Lower lobe of right lung (tissue), 2 donors: ENCODE measurements at regions not wholly inside any gene's neighbourhood (a gene's known extent, or its start where the extent isn't known, plus 50 kb on each side); places are given as distances from the start of the nearest gene placed in this dataset.

Experiments used
- ATAC-seq, 2 donors: fragments of 200-7000 bp; cut with Tn5 transposase; one replicate each; pipeline ENCODE4 v1.9.1; 2020 to 2022; ENCODE audit warnings: mild to moderate bottlenecking in 2 of 2, moderate library complexity in 2 of 2
- DNase-seq: peaks from one replicate; pipeline ENCODE4 v3.0.0-alpha.2; 2020
- H3K27ac ChIP-seq: fragments of 200-600 bp; one replicate; pipeline ENCODE4 v1.8.0; 2022
- H3K27me3 ChIP-seq: fragments of 200-600 bp; one replicate; pipeline ENCODE4 v1.8.0; 2022; ENCODE audit warnings: low read depth
- H3K36me3 ChIP-seq: fragments of 200-600 bp; one replicate; pipeline ENCODE4 v1.8.0; 2022; ENCODE audit warnings: mild to moderate bottlenecking
- H3K4me1 ChIP-seq: fragments of 200-600 bp; one replicate; pipeline ENCODE4 v1.8.0; 2022
- H3K4me3 ChIP-seq: fragments of 200-600 bp; one replicate; pipeline ENCODE4 v1.8.0; 2022; ENCODE audit warnings: mild to moderate bottlenecking
- H3K9me3 ChIP-seq: fragments of 200-600 bp; one replicate; pipeline ENCODE4 v1.8.0; 2022
- CTCF ChIP-seq: fragments of 200-600 bp; IDR thresholded peaks from one replicate; pipeline ENCODE4 v1.8.0; 2022; ENCODE audit warnings: antibody characterized with exemption, mild to moderate bottlenecking
- intact Hi-C: fragments of 100-400 bp; cut with DNase I; formaldehyde crosslinking; loops from one replicate; pipeline ENCODE4 v1.11.0; 2022
- donor health status: DM: no; HTN: yes; CAD: no; lungs with severe emphysema.

DNA sequence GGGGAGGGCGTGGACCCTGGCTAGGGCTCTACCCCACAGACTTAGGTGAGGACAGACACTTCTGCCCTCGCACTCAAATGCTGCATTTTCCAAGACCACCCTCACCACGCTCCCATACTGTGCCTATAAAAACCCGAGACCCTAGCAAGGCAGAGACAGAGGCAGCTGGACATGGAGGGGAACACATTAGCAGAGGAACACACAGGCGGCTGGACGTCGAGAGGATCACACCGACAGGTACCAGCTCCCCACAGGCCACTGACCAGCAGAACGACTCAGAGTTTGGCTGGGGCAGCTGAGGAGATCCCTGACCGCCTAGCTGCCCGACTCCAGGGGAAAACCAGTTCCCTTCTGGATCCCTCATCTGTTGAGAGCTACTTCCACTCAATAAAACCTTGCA, 338.2 kb upstream of the SMIM30 start:
- no peak overlapping the region for H3K27ac ChIP-seq
- H3K4me3 ChIP-seq = no peak overlapping the region
- ATAC-seq = no peak
- H3K4me1 ChIP-seq = no peaks in the 10 kb centered on the region
- no peaks in the 10 kb centered on the region for H3K27me3 ChIP-seq
- intact Hi-C loops = no loop called here
- no peak for TF ChIP-seq CTCF
- H3K9me3 ChIP-seq = no peaks in the 10 kb centered on the region
- no peak for DNase-seq
- H3K36me3 ChIP-seq = no peaks in the 10 kb centered on the region

DNA sequence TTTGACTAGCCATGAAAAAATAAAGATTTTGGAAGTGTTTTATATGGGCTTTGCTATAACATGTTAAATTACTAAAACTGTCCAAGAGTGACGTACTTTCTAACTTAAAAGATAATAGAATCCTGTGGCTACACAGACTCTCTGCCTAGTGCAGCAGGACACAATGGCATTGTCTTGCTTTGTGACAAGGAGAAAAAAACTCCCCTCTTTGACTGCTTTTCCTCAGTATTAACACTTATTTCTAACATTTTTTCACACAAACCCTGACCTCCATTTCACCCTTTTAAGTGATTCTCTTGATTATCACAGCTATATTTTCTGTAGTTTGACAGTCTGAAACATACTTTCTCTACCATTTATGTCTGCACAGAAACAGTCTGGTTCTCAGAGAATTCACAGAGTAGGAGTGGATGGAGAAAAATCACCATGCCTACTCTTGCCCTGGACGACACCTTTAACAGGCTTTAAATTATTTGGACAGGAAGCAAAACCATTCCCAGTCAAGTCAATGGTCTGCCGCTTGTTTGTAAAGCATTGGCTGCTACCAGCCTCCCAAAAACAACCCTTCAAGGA, 336.3 kb upstream of the SMIM30 start:
- Histone ChIP-seq H3K9me3 (no peaks in the 10 kb centered on the region), H3K27me3 (no peaks in the 10 kb centered on the region), H3K36me3 (no peaks in the 10 kb centered on the region), H3K27ac (no peak overlapping the region), H3K4me3 (no peak overlapping the region), H3K4me1 (no peaks in the 10 kb centered on the region)
- ATAC-seq (no peak), DNase-seq (no peak)
- no peak for TF ChIP-seq CTCF
- intact Hi-C loops = no loop called here

DNA sequence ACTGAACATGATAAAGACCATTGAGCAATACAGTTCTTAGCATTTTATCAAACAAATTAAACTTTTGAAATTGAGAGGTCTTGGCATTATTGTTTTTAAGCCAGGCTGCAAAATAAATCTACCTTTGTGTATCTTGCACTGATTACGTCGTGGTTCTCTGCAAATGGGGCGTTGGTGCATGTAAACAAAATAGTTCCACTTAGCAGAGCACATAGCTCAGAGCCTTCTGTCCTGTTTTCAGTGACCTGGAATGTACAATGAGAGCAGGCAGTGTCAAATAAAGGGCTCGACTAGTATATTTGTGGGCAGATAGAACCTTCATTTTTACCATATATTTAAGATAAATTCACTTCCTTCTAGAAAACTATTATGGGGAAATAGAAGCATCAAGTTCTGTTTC, 333.9 kb upstream of the SMIM30 start:
- DNase-seq (no peak), ATAC-seq (peak in 1 of 2 donors; percentile 70)
- no peak overlapping the region for H3K27ac ChIP-seq
- no peaks in the 10 kb centered on the region for H3K4me1 ChIP-seq
- no peaks in the 10 kb centered on the region for H3K27me3 ChIP-seq
- intact Hi-C loops = no loop called here
- no peak overlapping the region for H3K4me3 ChIP-seq
- H3K36me3 ChIP-seq = no peaks in the 10 kb centered on the region
- H3K9me3 ChIP-seq = no peaks in the 10 kb centered on the region
- TF ChIP-seq CTCF = no peak

DNA sequence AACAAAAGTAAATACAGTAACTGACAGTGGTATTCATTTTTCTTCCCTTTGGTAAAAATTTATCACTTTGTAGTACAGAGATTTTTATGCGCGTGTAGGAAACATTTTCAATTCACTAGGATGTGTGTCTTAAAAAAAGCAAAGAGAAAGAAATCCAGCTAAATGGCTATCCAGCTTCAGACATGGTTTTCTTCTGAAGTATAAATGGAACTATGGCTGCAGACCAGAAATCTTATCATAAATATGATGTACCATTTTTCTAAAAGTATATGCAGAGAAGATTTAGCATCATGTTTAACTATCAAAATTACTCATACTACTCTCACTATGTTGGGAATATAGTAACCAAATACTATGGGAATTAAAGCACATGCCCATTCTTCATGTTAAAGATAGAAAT, 328.4 kb upstream of the SMIM30 start:
- Histone ChIP-seq H3K9me3 (no peaks in the 10 kb centered on the region), H3K4me1 (no peaks in the 10 kb centered on the region), H3K27ac (no peak overlapping the region), H3K4me3 (no peak overlapping the region), H3K36me3 (no peaks in the 10 kb centered on the region), H3K27me3 (no peaks in the 10 kb centered on the region)
- intact Hi-C loops = no loop called here
- no peak for ATAC-seq
- DNase-seq = no peak
- no peak for TF ChIP-seq CTCF

DNA sequence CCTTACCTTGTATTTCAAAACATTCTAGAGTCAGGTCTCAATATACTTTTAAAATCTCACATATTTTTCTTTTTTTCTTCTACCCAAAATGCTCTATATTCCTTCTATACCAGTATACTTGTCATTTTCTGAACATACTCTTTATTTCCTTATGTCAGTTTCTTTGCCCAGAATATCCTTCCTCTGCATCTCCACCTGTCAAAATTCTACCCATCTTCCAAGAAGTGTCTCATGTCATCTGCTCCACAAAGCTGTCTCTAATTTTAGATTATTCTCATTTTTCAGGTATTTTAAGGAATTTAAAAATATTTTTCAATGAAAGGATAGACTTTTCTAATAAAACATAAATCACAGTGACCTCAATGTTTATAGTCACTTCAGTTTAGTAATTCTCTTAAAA, 328.0 kb upstream of the SMIM30 start:
- H3K27me3 ChIP-seq = no peaks in the 10 kb centered on the region
- H3K27ac ChIP-seq = no peak overlapping the region
- H3K4me3 ChIP-seq = no peak overlapping the region
- DNase-seq (no peak), ATAC-seq (no peak)
- no peaks in the 10 kb centered on the region for H3K4me1 ChIP-seq
- H3K36me3 ChIP-seq = no peaks in the 10 kb centered on the region
- intact Hi-C loops = no loop called here
- no peaks in the 10 kb centered on the region for H3K9me3 ChIP-seq
- TF ChIP-seq CTCF = no peak

DNA sequence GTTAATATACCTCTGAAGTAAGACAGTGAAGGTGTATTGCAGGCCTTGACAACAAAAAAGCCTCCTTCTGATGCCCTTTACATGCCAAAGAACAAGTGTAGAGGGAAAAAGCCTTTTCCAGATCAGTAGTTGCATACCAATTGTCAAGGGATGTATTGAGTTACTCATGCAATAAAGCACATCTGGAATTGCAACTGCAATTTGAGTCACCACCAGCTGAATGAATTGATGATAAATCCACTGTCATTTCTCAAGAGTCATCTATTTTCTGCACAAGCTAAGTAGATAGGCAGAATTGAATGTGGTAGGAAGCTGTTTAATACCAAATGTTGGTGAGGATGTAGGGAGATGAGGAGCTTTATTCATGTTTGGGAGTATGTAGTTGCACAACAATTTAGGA, 325.9 kb upstream of the SMIM30 start:
- Histone ChIP-seq H3K4me3 (no peak overlapping the region), H3K9me3 (no peaks in the 10 kb centered on the region), H3K4me1 (no peaks in the 10 kb centered on the region), H3K27ac (no peak overlapping the region), H3K36me3 (no peaks in the 10 kb centered on the region), H3K27me3 (no peaks in the 10 kb centered on the region)
- ATAC-seq (no peak), DNase-seq (no peak)
- no peak for TF ChIP-seq CTCF
- intact Hi-C loops = no loop called here
